Pulmonary artery endothelial cell (primary cell): ENCODE measurements at regions not wholly inside any gene's neighbourhood (a gene's known extent, or its start where the extent isn't known, plus 50 kb on each side); places are given as distances from the start of the nearest gene placed in this dataset.

Source experiments
- DNase-seq: peaks from one replicate; pipeline ENCODE4 v3.0.0-alpha.2; 2011; ENCODE audit warnings: low read depth, low spot score

DNA sequence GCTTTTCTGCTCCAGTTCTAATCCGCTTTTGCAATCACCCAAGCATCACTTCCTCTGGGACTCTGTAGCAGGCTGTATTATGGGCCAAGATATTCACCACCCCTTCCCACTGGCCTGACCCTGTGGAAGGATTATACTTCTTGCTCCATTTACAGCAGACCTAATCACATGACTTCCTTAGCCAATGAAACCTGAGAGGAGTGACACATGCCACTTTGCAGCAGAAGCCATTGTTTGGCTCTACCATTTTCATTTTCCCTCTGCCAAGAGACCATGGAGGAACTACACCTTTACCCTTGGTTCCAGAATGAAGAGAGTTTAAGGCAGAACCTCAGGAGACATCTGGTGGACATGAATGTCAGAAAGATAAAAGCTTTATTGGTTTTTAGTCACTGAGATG, 134.9 kb upstream of the HSD17B12 start:
- DNase-seq = no peak

DNA sequence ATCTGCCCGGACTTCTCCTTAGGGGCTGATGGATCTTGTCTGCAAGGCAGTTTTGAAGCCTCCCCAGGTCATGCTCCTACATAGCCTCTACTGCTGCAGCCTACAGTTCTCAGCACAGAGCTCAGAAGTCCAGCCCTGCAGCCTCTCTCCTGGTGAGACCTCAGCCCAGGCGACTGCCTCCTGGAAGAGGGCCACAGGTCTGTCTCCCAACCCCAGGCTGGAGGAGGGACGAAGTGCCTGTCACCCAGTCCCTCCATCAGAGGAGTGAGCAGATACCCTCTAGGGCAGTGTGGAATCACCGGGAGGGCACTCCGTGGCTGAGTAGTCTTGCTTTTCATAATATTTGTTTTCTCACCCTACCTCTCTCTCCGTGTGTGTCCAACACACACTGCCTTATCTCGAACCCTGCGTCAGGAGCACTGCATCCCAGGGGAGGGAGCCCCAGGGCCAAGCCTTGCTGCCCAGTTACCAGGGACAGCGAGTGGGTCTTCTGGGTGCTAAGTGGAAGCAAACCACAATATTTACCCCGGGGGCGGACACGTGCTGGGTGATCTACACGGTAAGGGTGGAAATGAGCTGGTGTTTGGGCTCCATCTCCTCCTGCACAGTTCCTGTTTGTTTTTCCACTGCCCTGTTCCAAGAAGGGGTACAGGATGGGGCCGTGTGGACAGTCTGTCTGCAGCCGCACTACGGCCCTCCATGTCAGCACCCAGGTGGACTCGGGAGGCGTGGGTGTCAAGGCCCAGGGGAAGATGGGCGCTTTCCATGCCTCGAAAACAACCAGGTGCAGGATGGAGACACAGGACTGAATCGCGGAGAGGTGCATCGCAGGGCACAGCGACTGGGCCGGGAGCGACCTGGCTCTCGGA, 133.7 kb upstream of the HSD17B12 start:
- no peak for DNase-seq

GRCh38 chr11:43547430-43547831, 133.1 kb upstream of the HSD17B12 start:
- DNase-seq = no peak

- DNase-seq = no peak
Measured at GRCh38 chr11:43547889-43548381, 132.6 kb upstream of the HSD17B12 start.

- DNase-seq = no peak
Measured at GRCh38 chr11:43548916-43549315, 131.6 kb upstream of the HSD17B12 start.

- DNase-seq = no peak
Measured at GRCh38 chr11:43549624-43550023, 130.9 kb upstream of the HSD17B12 start.

- DNase-seq = no peak
Measured at GRCh38 chr11:43550714-43551113, 129.8 kb upstream of the HSD17B12 start.

DNA sequence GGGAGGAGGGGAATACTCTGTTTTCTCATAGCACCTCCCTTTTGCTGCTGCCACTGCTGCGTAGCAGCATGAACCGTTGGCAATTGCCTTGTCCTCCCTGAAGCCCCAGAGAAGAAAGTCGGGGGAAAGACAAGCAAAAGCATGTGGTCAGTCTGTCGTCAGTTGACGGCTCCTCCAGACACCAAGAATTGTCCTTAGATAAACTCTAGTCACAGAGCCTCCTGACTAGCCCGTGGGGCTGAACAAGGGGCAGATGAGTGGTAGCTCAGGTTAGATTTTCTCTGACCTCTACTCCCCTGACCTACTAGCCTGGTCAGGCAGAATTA, 126.4 kb upstream of the HSD17B12 start:
- no peak for DNase-seq

- no peak for DNase-seq
Measured at GRCh38 chr11:43555186-43555585, 125.4 kb upstream of the HSD17B12 start.

DNA sequence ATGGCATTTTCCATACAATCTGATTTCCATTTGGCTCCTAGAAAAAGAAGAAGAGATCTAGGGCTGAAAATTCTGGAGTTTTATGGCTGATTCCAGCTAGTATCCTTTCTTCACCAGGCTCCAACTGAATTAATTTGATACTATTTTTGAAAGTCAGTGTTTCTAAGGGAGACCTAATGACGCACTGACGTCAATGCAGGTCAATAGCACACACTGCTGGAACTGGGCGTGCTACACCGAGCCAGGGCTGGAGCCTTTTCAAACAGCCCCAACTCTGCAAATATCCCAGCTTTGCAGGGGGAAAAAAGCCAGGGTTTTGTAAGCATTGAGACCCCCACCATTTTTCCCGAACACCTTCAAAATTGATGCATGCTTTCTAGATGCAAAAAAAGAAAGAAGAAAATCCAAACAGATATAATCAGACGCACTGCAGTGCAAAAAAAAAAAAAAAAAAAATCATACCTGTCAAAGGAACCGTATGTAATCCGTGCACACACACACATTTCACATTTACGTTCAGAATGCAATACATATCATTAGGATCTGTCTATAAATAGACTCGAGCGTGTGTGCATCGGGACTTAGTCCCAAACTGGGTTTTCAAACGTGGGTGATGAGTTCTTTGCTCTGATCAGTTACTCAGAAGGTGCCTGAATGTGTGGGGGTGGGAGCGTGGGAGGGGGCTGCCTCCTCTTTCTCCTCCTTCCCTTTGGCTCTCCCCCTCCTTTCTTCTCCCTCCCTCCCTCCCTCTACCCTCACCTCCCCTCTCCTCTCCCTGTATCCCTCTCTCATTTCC, 124.5 kb upstream of the HSD17B12 start:
- DNase-seq = no peak

- DNase-seq = no peak
Measured at GRCh38 chr11:43556612-43557375, 123.7 kb upstream of the HSD17B12 start.

- DNase-seq = no peak
Measured at GRCh38 chr11:43557553-43558110, 122.9 kb upstream of the HSD17B12 start.

- no peak for DNase-seq
Measured at GRCh38 chr11:43558146-43558545, 122.4 kb upstream of the HSD17B12 start.

- no peak for DNase-seq
Measured at GRCh38 chr11:43558556-43559127, 121.9 kb upstream of the HSD17B12 start.

DNA sequence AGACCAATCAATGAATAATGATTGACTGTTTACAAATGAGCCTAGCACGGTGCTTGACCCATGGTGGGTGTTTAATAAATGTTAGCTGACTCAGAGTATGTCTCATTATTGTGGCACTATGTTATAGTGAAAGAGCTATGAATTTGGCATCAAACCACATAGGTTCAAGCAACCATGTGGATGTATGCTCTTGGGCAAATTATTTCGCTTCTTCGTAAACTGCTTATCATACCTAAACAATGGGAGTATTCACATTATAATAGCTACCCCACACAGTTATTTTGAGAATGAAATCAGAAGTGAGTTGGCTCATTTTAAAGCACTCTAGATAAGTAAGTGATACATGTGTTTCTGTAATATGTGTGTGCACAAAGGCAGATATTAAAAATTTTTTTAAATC, 118.7 kb upstream of the HSD17B12 start:
- no peak for DNase-seq

DNA sequence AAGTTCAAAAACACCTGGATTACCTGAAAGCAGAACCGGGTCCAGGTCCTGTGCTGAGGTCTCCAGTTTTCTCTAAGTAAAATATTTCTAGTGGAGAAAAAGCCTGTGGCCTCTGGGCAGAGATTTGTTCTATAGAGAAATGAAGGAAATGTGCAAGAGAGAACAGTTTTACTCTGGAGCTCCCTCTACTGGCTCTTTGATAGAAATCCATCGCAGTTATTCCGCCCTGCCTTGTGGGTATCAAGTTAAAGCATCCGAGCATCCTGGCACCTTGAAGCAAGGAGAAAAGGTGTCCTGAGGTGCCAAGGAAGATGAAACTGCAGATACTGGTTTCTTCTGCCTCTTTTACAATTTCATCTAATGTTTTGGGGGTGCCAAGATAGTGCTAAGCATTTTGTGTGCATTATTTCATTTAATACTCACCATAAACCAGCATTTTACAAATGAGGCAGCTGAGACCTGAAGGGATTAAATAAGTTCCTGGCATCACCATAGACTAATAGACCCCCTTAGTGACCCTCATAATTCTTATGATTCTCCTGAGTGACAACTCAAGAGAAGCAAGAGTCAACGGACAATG, 113.1 kb upstream of the HSD17B12 start:
- peak; percentile 11 for DNase-seq

DNA sequence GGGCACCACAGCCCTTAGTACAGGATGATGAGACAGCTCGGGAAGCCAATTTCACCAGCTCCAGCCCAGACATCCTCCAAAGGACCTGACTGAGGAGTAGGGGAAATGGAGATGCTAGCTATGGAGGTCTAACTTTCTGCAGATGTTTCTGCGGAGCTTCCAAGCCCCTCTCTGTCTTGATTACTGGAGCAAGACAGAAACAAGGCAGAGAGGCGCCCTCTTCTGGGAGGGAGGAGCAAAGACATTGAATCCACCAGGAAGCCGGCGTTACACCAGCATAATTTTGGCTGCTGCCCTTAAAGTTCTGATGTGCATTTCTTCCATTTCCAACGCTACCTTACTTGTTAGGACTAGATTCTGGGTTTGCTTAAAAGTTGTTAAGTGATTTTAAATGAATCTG, 107.3 kb upstream of the HSD17B12 start:
- DNase-seq = no peak

GRCh38 chr11:43573873-43574272, 106.7 kb upstream of the HSD17B12 start:
- DNase-seq = no peak

- no peak for DNase-seq
Measured at GRCh38 chr11:43574411-43574810, 106.1 kb upstream of the HSD17B12 start.

DNA sequence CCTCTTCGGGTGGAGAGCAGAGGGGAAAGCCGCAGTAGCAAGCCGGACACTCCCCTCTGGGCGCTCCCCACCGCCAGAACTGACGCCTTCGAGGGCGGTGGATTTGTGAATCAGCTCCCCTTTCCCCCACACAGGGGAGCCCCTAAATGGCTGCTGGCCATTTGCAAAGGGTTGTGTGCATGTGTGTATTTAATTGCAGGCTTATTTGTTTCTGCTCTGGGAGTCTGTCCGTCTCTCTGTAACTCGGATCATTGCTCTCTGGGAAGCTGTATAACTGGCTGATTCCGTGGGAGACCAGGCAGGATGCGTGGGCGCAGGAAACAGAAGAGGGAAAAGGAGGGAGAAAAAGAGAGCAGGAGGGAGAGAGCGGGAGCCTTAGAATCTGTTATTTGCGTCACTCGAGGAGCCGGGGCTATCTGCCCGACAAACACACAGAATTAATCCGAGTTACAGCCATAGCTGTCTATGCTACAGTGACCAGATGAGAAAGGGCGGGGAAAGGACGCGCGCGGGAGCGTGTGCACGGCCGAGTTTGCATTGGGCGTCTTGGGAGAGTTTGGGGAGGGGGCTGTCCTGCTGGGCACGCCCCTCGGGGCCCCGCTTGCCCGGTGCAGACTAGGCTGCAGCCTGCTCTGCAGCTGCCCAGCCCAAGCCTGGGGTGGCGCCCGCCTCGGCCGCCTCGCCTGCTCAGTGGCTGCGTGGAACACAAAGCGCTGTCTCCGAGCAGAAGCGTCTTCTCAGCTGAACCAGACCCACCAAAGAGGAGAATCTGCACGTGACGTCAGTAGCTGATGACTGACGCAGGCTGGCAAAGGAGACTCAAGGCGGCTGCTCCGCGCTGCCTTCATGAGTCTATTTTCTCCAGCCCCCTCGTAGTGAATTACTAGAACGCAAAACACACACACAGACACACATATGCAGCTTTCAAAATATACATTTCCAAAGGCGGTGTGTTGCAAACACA, 105.3 kb upstream of the HSD17B12 start:
- DNase-seq = no peak
